Progenitor cell of endocrine pancreas (in vitro differentiated cells): ENCODE measurements at regions not wholly inside any gene's neighbourhood (a gene's known extent, or its start where the extent isn't known, plus 50 kb on each side); places are given as distances from the start of the nearest gene placed in this dataset.
"Not testable (repeated sequence)": the region's sequence is repeated elsewhere in the genome, so short reads cannot be mapped to it uniquely, and the experiment has no call there.

ENCODE experiments used
- DNase-seq: peaks from one replicate; pipeline ENCODE4 v3.0.0; 2021; ENCODE audit warnings: low spot score; ENCODE audit not compliant: unreplicated experiment
- H3K27ac Mint-ChIP-seq: 2 replicates; pipeline ENCODE4 v1.8.0; 2021; ENCODE audit warnings: mild to moderate bottlenecking, moderate library complexity, mixed read lengths
- H3K27me3 Mint-ChIP-seq: 2 replicates; pipeline ENCODE4 v1.8.0; 2021; ENCODE audit warnings: mixed read lengths
- H3K36me3 Mint-ChIP-seq: 2 replicates; pipeline ENCODE4 v1.8.0; 2022; ENCODE audit warnings: mixed read lengths; ENCODE audit not compliant: insufficient read depth
- H3K4me1 Mint-ChIP-seq: 2 replicates; pipeline ENCODE4 v1.8.0; 2021; ENCODE audit warnings: low read depth, mixed read lengths
- H3K4me3 Mint-ChIP-seq: 2 replicates; pipeline ENCODE4 v1.8.0; 2021; ENCODE audit warnings: low read depth, mild to moderate bottlenecking, moderate library complexity, mixed read lengths
- H3K9me3 Mint-ChIP-seq: 2 replicates; pipeline ENCODE4 v1.8.0; 2021; ENCODE audit warnings: low read depth, mixed read lengths
- TF ChIP-seq, protein P1 (sequence below): fragments of 200-600 bp; sonication (generic); IDR thresholded peaks from one replicate; pipeline ENCODE4 v1.5.0; 2021; ENCODE audit warnings: antibody characterized with exemption, mild to moderate bottlenecking; ENCODE audit not compliant: unreplicated experiment

DNA sequence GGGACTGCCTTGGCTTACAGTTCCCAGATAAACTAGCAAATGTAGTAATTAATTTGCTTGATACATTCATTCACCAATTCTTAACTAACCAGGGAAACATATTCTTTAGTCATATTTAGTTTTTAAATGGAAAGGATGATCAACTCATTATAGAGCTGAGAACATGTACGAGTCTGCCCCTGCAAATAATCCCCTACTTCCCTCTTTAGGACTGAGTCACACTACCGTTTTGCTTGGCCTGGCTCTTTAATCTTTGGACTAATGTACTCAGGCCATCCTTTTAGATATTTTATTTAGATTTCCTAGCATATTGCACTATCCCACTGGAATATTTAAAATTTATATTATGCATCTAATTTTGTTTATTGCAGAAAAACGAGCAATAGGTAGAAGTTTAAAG, 105.5 kb upstream of the LCORL start:
- TF ChIP-seq, protein P1, sequence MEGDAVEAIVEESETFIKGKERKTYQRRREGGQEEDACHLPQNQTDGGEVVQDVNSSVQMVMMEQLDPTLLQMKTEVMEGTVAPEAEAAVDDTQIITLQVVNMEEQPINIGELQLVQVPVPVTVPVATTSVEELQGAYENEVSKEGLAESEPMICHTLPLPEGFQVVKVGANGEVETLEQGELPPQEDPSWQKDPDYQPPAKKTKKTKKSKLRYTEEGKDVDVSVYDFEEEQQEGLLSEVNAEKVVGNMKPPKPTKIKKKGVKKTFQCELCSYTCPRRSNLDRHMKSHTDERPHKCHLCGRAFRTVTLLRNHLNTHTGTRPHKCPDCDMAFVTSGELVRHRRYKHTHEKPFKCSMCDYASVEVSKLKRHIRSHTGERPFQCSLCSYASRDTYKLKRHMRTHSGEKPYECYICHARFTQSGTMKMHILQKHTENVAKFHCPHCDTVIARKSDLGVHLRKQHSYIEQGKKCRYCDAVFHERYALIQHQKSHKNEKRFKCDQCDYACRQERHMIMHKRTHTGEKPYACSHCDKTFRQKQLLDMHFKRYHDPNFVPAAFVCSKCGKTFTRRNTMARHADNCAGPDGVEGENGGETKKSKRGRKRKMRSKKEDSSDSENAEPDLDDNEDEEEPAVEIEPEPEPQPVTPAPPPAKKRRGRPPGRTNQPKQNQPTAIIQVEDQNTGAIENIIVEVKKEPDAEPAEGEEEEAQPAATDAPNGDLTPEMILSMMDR: no peak

DNA sequence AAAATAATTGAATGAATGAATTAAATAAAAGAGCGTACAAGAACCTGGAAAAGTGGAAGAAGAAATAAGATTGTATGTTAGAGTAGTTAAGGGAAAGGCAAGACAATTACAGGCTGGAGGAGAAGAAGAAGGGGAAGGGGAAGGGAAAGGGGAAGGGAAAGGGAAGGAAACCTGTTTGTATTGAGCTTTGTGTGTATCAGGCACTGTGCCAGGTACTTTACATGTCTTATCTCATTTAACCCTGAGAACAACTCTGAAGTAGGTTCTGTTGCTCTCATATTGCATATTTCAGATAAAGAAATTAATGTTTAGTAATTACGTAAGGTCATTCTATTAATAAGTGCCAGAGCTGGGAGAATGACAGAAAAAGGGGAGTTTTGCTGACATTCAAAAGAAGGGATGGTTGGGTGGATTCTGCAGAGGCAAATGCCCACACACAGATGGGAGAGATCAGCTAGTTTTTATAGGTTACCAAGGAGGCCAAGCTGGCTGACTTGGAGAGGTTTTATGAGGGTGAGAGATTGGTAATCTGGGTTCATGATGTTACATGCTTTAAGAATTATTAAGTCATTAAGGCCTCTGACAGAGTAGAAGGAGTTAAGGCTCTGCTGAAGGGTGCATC, 92.3 kb upstream of the LCORL start:
- Mint-ChIP-seq H3K4me3 (no peak overlapping the region), H3K27me3 (no peaks in the 10 kb centered on the region), H3K9me3 (no peaks in the 10 kb centered on the region), H3K27ac (no peak overlapping the region), H3K4me1 (peaks cover 3% of the 10 kb centered on the region), H3K36me3 (no peaks in the 10 kb centered on the region)
- DNase-seq: no peak
- TF ChIP-seq, protein P1: no peak

More for the DNA sequence above, 105.5 kb upstream of the LCORL start:
- H3K4me3 Mint-ChIP-seq: no peak overlapping the region
- H3K27ac Mint-ChIP-seq: no peak overlapping the region
- H3K4me1 Mint-ChIP-seq: no peaks in the 10 kb centered on the region
- no peaks in the 10 kb centered on the region for H3K27me3 Mint-ChIP-seq
- no peaks in the 10 kb centered on the region for H3K9me3 Mint-ChIP-seq
- no peak for DNase-seq
- H3K36me3 Mint-ChIP-seq: no peaks in the 10 kb centered on the region

DNA sequence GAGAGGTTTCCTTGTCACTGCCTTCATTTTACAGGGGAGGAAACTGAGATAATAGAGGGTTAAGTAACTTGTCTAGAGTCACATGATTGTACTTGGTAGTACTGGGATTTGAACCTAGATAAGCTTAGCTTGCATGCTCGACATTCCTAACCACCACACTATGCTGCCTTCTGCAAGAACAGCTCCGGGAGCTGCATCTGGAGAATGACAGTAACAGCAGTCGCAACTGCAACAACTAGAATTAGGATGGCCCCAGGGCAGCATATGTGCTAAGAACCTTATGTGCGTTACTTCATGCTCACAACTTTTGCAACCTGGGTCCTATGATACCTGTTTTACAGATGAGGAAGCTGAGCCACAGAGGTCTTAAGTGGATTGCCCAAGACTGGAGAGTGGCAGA, 89.5 kb upstream of the LCORL start:
- DNase-seq: no peak
- peaks cover 3% of the 10 kb centered on the region for H3K4me1 Mint-ChIP-seq
- H3K4me3 Mint-ChIP-seq: no peak overlapping the region
- no peaks in the 10 kb centered on the region for H3K27me3 Mint-ChIP-seq
- TF ChIP-seq, protein P1: no peak
- no peaks in the 10 kb centered on the region for H3K9me3 Mint-ChIP-seq
- no peak overlapping the region for H3K27ac Mint-ChIP-seq
- no peaks in the 10 kb centered on the region for H3K36me3 Mint-ChIP-seq

GRCh38 chr4:18110099-18110498, 88.5 kb upstream of the LCORL start:
- Mint-ChIP-seq H3K27me3 (no peaks in the 10 kb centered on the region), H3K27ac (no peak overlapping the region), H3K4me3 (no peak overlapping the region), H3K4me1 (peaks cover 3% of the 10 kb centered on the region), H3K36me3 (no peaks in the 10 kb centered on the region), H3K9me3 (no peaks in the 10 kb centered on the region)
- DNase-seq: no peak
- TF ChIP-seq, protein P1: no peak

DNA sequence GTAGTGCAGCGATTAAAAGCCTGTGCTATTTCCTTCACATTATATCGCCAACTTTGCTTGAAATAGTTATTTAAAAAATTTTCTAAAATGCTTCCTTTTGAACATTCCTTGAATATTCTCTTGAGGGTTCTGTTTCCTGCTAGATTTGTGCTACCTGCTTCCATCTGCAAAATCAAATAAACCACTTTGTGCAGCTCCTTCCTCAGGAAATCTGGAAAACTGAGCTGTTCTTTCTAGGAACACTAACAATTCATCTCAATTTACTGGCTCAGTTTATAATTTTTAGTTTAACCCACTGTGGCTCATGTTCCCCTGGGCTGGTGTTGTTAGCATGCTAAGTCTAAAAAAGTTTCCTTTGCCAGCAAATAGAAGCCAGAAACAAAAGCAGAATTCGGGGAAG, 88.1 kb upstream of the LCORL start:
- Mint-ChIP-seq H3K9me3 (no peaks in the 10 kb centered on the region), H3K4me1 (peaks cover 3% of the 10 kb centered on the region), H3K4me3 (no peak overlapping the region), H3K27me3 (no peaks in the 10 kb centered on the region), H3K27ac (no peak overlapping the region), H3K36me3 (no peaks in the 10 kb centered on the region)
- TF ChIP-seq, protein P1: no peak
- no peak for DNase-seq

- H3K4me3 Mint-ChIP-seq, H3K36me3 Mint-ChIP-seq, H3K9me3 Mint-ChIP-seq, H3K4me1 Mint-ChIP-seq, H3K27me3 Mint-ChIP-seq, DNase-seq, H3K27ac Mint-ChIP-seq: not testable (repeated sequence)
Measured at GRCh38 chr4:18107848-18108528, 86.4 kb upstream of the LCORL start.
